ENCODE measurements at regions not wholly inside any gene's neighbourhood (a gene's known extent, or its start where the extent isn't known, plus 50 kb on each side); places are given as distances from the start of the nearest gene placed in this dataset.

- TF ChIP-seq CTCF (IDR thresholded peaks at IDR 0.05): no peak
- DNase-seq (ENCODE audit: low spot score) (no peak), ATAC-seq (ENCODE audit: insufficient number of reproducible peaks, low FRiP score, low read depth) (no peak)
- Histone ChIP-seq H3K27ac (no peak overlapping the region), H3K36me3 (no peaks in the 10 kb centered on the region), H3K9me3 (no peaks in the 10 kb centered on the region), H3K27me3 (replicated peaks; ENCODE audit: insufficient read depth) (no peaks in the 10 kb centered on the region), H3K4me1 (ENCODE audit: control insufficient read depth in 1 of 2, low read depth in 2 of 2) (peaks cover 7 to 28% of the 10 kb centered on the region in 2 donors), H3K4me3 (no peak overlapping the region)
Observed at GRCh38 chr4:20318001-20318908, 66.5 kb downstream of the SLIT2 start.

GRCh38 chr4:20318909-20319277, 67.2 kb downstream of the SLIT2 start:
- no peak overlapping the region for H3K27ac ChIP-seq
- H3K4me1 ChIP-seq (ENCODE audit: control insufficient read depth in 1 of 2, low read depth in 2 of 2): peaks cover 7 to 28% of the 10 kb centered on the region in 2 donors

GRCh38 chr4:20319825-20320612, 68.3 kb downstream of the SLIT2 start:
- H3K27ac ChIP-seq: no peak overlapping the region
- DNase-seq (ENCODE audit: low spot score) (no peak), ATAC-seq (ENCODE audit: insufficient number of reproducible peaks, low FRiP score, low read depth) (no peak)
- no peaks in the 10 kb centered on the region for H3K9me3 ChIP-seq
- peaks cover 7 to 28% of the 10 kb centered on the region in 2 donors for H3K4me1 ChIP-seq (ENCODE audit: control insufficient read depth in 1 of 2, low read depth in 2 of 2)
- H3K27me3 ChIP-seq (replicated peaks; ENCODE audit: insufficient read depth): no peaks in the 10 kb centered on the region
- H3K36me3 ChIP-seq: no peaks in the 10 kb centered on the region
- no peak for TF ChIP-seq CTCF (IDR thresholded peaks at IDR 0.05)
- no peak overlapping the region for H3K4me3 ChIP-seq

More at GRCh38 chr4:20318909-20319277, 67.2 kb downstream of the SLIT2 start:
- H3K9me3 ChIP-seq: no peaks in the 10 kb centered on the region
- TF ChIP-seq CTCF (IDR thresholded peaks at IDR 0.05): no peak
- no peaks in the 10 kb centered on the region for H3K27me3 ChIP-seq (replicated peaks; ENCODE audit: insufficient read depth)
- H3K36me3 ChIP-seq: no peaks in the 10 kb centered on the region
- H3K4me3 ChIP-seq: no peak overlapping the region
- DNase-seq (ENCODE audit: low spot score) (no peak), ATAC-seq (ENCODE audit: insufficient number of reproducible peaks, low FRiP score, low read depth) (no peak)

GRCh38 chr4:20323991-20324390, 72.3 kb downstream of the SLIT2 start:
- TF ChIP-seq CTCF (IDR thresholded peaks at IDR 0.05): no peak
- DNase-seq (ENCODE audit: low spot score) (no peak), ATAC-seq (ENCODE audit: insufficient number of reproducible peaks, low FRiP score, low read depth) (no peak)
- Histone ChIP-seq H3K4me1 (ENCODE audit: control insufficient read depth in 1 of 2, low read depth in 2 of 2) (peaks cover 0 to 5% of the 10 kb centered on the region in 2 donors), H3K36me3 (no peaks in the 10 kb centered on the region), H3K9me3 (no peaks in the 10 kb centered on the region), H3K4me3 (no peak overlapping the region), H3K27me3 (replicated peaks; ENCODE audit: insufficient read depth) (no peaks in the 10 kb centered on the region), H3K27ac (no peak overlapping the region)

GRCh38 chr4:20326460-20326859, 74.8 kb downstream of the SLIT2 start:
- Histone ChIP-seq H3K9me3 (no peaks in the 10 kb centered on the region), H3K4me1 (ENCODE audit: control insufficient read depth in 1 of 2, low read depth in 2 of 2) (no peaks in the 10 kb centered on the region), H3K27me3 (replicated peaks; ENCODE audit: insufficient read depth) (no peaks in the 10 kb centered on the region), H3K36me3 (no peaks in the 10 kb centered on the region), H3K4me3 (no peak overlapping the region), H3K27ac (no peak overlapping the region)
- no peak for TF ChIP-seq CTCF (IDR thresholded peaks at IDR 0.05)
- ATAC-seq (ENCODE audit: insufficient number of reproducible peaks, low FRiP score, low read depth): no peak
- DNase-seq (ENCODE audit: low spot score): no peak

Measured in thoracic aorta (tissue), 2 donors.